HG03354 (cell line): ENCODE measurements at regions not wholly inside any gene's neighbourhood (a gene's known extent, or its start where the extent isn't known, plus 50 kb on each side); places are given as distances from the start of the nearest gene placed in this dataset.

Experiments used
- ATAC-seq: cut with Tn5 transposase; IDR thresholded peaks from one replicate; pipeline ENCODE4 v1.9.1; 2021; ENCODE audit warnings: mild to moderate bottlenecking; ENCODE audit not compliant: unreplicated experiment, poor library complexity, severe bottlenecking

GRCh38 chr6:147015674-147016073 lies 188.5 kb upstream of the STXBP5 start:
- no peak for ATAC-seq

GRCh38 chr6:147016440-147016839 lies 187.8 kb upstream of the STXBP5 start:
- no peak for ATAC-seq

- no peak for ATAC-seq
Measured at GRCh38 chr6:147017153-147017552, 187.1 kb upstream of the STXBP5 start.

GRCh38 chr6:147019001-147019400 lies 185.2 kb upstream of the STXBP5 start:
- no peak for ATAC-seq

GRCh38 chr6:147022041-147022440 lies 182.2 kb upstream of the STXBP5 start:
- no peak for ATAC-seq

GRCh38 chr6:147023148-147023547 lies 181.1 kb upstream of the STXBP5 start:
- peak; percentile 75 for ATAC-seq

GRCh38 chr6:147023581-147023980 lies 180.6 kb upstream of the STXBP5 start:
- peak; percentile 12 for ATAC-seq

- ATAC-seq, result no peak
Measured at GRCh38 chr6:147029923-147030322, 174.3 kb upstream of the STXBP5 start.

GRCh38 chr6:147033267-147033666 lies 170.9 kb upstream of the STXBP5 start:
- no peak for ATAC-seq

GRCh38 chr6:147035886-147036285 lies 168.3 kb upstream of the STXBP5 start:
- no peak for ATAC-seq

- no peak for ATAC-seq
Measured at GRCh38 chr6:147037881-147038280, 166.3 kb upstream of the STXBP5 start.

- ATAC-seq, result no peak
Measured at GRCh38 chr6:147040121-147040910, 163.9 kb upstream of the STXBP5 start.

- ATAC-seq, result no peak
Measured at GRCh38 chr6:147042679-147043078, 161.5 kb upstream of the STXBP5 start.

GRCh38 chr6:147043994-147044477 lies 160.2 kb upstream of the STXBP5 start:
- ATAC-seq, result no peak

- ATAC-seq, result no peak
Measured at GRCh38 chr6:147046141-147046877, 157.9 kb upstream of the STXBP5 start.

- no peak for ATAC-seq
Measured at GRCh38 chr6:147048930-147049329, 155.3 kb upstream of the STXBP5 start.

GRCh38 chr6:147053311-147053921 lies 150.8 kb upstream of the STXBP5 start:
- no peak for ATAC-seq

GRCh38 chr6:147054158-147054557 lies 150.1 kb upstream of the STXBP5 start:
- no peak for ATAC-seq

GRCh38 chr6:147054871-147055270 lies 149.3 kb upstream of the STXBP5 start:
- ATAC-seq, result no peak

GRCh38 chr6:147055821-147056392 lies 148.3 kb upstream of the STXBP5 start:
- ATAC-seq, result no peak
